ENCODE measurements at regions not wholly inside any gene's neighbourhood (a gene's known extent, or its start where the extent isn't known, plus 50 kb on each side); places are given as distances from the start of the nearest gene placed in this dataset.
A peak's percentile ranks its signal among the peaks of the same experiment; 100 is the strongest.

- no peak for DNase-seq
- intact Hi-C loops (cut with DNase I): no loop called here
Observed at GRCh38 chr9:7968687-7969086, 169.1 kb upstream of the DMAC1 start.

GRCh38 chr9:7967851-7968250 lies 168.3 kb upstream of the DMAC1 start:
- intact Hi-C loops (cut with DNase I): no loop called here
- DNase-seq: no peak

- intact Hi-C loops (cut with DNase I): no loop called here
Observed at GRCh38 chr9:7967093-7967827, 167.7 kb upstream of the DMAC1 start.

GRCh38 chr9:7965063-7965462 lies 165.5 kb upstream of the DMAC1 start:
- DNase-seq: no peak
- intact Hi-C loops (cut with DNase I): no loop called here

More at GRCh38 chr9:7967093-7967827, 167.7 kb upstream of the DMAC1 start:
- no peak for DNase-seq

- intact Hi-C loops (cut with DNase I): no loop called here
Observed at GRCh38 chr9:7963026-7963425, 163.4 kb upstream of the DMAC1 start.

GRCh38 chr9:7961076-7961475 lies 161.5 kb upstream of the DMAC1 start:
- intact Hi-C loops (cut with DNase I): no loop called here

More at GRCh38 chr9:7963026-7963425, 163.4 kb upstream of the DMAC1 start:
- no peak for DNase-seq

GRCh38 chr9:7960320-7961050 lies 160.9 kb upstream of the DMAC1 start:
- no peak for DNase-seq
- intact Hi-C loops (cut with DNase I): no loop called here

More at GRCh38 chr9:7961076-7961475, 161.5 kb upstream of the DMAC1 start:
- DNase-seq: no peak

GRCh38 chr9:7957803-7958202 lies 158.2 kb upstream of the DMAC1 start:
- intact Hi-C loops (cut with DNase I): no loop called here
- no peak for DNase-seq

GRCh38 chr9:7947577-7947976 lies 148.0 kb upstream of the DMAC1 start:
- no peak for DNase-seq

GRCh38 chr9:7946458-7946857 lies 146.9 kb upstream of the DMAC1 start:
- intact Hi-C loops (cut with DNase I): no loop called here
- no peak for DNase-seq

More at GRCh38 chr9:7947577-7947976, 148.0 kb upstream of the DMAC1 start:
- intact Hi-C loops (cut with DNase I): no loop called here

- intact Hi-C loops (cut with DNase I): no loop called here
- DNase-seq: no peak
Observed at GRCh38 chr9:7944572-7944971, 145.0 kb upstream of the DMAC1 start.

GRCh38 chr9:7937761-7938491 lies 138.3 kb upstream of the DMAC1 start:
- intact Hi-C loops (cut with DNase I): no loop called here
- no peak for DNase-seq

GRCh38 chr9:7936996-7937395 lies 137.4 kb upstream of the DMAC1 start:
- intact Hi-C loops (cut with DNase I): no loop called here
- no peak for DNase-seq

GRCh38 chr9:7936163-7936562 lies 136.6 kb upstream of the DMAC1 start:
- intact Hi-C loops (cut with DNase I): no loop called here
- DNase-seq: no peak

GRCh38 chr9:7935681-7936080 lies 136.1 kb upstream of the DMAC1 start:
- intact Hi-C loops (cut with DNase I): no loop called here
- no peak for DNase-seq

GRCh38 chr9:7932767-7933166 lies 133.2 kb upstream of the DMAC1 start:
- intact Hi-C loops (cut with DNase I): no loop called here

GRCh38 chr9:7930613-7931012 lies 131.0 kb upstream of the DMAC1 start:
- DNase-seq: no peak
- intact Hi-C loops (cut with DNase I): no loop called here

More at GRCh38 chr9:7932767-7933166, 133.2 kb upstream of the DMAC1 start:
- no peak for DNase-seq

GRCh38 chr9:7921545-7922197 lies 122.1 kb upstream of the DMAC1 start:
- peak in 1 of 42 donors; percentile 45 for DNase-seq
- intact Hi-C loops (cut with DNase I): no loop called here

- intact Hi-C loops (cut with DNase I): no loop called here
- no peak for DNase-seq
Observed at GRCh38 chr9:7912037-7912535, 112.5 kb upstream of the DMAC1 start.
